ENCODE measurements at regions not wholly inside any gene's neighbourhood (a gene's known extent, or its start where the extent isn't known, plus 50 kb on each side); places are given as distances from the start of the nearest gene placed in this dataset.

- TF ChIP-seq CTCF (conservative IDR thresholded peaks at IDR 0.05) (no peak), EZH2 (IDR thresholded peaks at IDR 0.05; ENCODE audit: low read depth) (no peak)
These were observed 78.2 kb upstream of the STEAP1B start for GRCh38 chr7:22578007-22578733.
